ENCODE measurements at regions not wholly inside any gene's neighbourhood (a gene's known extent, or its start where the extent isn't known, plus 50 kb on each side); places are given as distances from the start of the nearest gene placed in this dataset.

- Mint-ChIP-seq H3K9me3 (peaks cover 0 to 5% of the 10 kb centered on the region in 2 experiments; a peak in 4 of 5 replicates), H3K36me3 (ENCODE audit: insufficient read depth in 1 of 3, low read depth in 3 of 3) (peaks cover 0 to 6% (median under 1%) of the 10 kb centered on the region in 3 experiments; a peak in 2 of 7 replicates), H3K4me3 (no peak overlapping the region), H3K27ac (no peak overlapping the region), H3K27me3 (ENCODE audit: low read depth) (peaks cover 2% of the 10 kb centered on the region; the same call in 1 of the 2 replicates), H3K4me1 (peaks cover 0 to 8% of the 10 kb centered on the region in 2 experiments; a peak in 2 of 4 replicates)
- H2BK120ac ChIP-seq (ENCODE audit: low read depth, low read length, poor library complexity, severe bottlenecking), result no peak overlapping the region
- H4K91ac ChIP-seq (ENCODE audit: insufficient read length, low read depth, low read length), result no peak overlapping the region
- no peak for DNase-seq
- H3K9me3 ChIP-seq (ENCODE audit: control insufficient read depth, low read depth, low read length), result no peaks in the 10 kb centered on the region
- no peak overlapping the region for H2BK20ac ChIP-seq (ENCODE audit: low read depth, low read length, poor library complexity, severe bottlenecking)
- no peak overlapping the region for H3K14ac ChIP-seq (ENCODE audit: insufficient read depth, low read length)
- H4K8ac ChIP-seq (replicated peaks; ENCODE audit: insufficient read length, low read depth, low read length), result no peak overlapping the region
- H3K27me3 ChIP-seq (ENCODE audit: insufficient read depth, low read length), result no peaks in the 10 kb centered on the region
- no peaks in the 10 kb centered on the region for H3K79me1 ChIP-seq (ENCODE audit: insufficient read depth, low read depth, low read length, poor library complexity, severe bottlenecking)
- H3T11ph ChIP-seq (ENCODE audit: low read length), result no peak overlapping the region
- H2AFZ ChIP-seq (ENCODE audit: low read length), result no peak overlapping the region
- H3K4me2 ChIP-seq (ENCODE audit: insufficient read depth, insufficient read length, low read length), result no peak overlapping the region
- no CpG with 5 or more reads among the region's 4 CpGs for WGBS (ENCODE audit: extremely low coverage, insufficient read length, low lambda C conversion rate)
- no peak overlapping the region for H2BK5ac ChIP-seq (ENCODE audit: insufficient read length, low read length)
- no peak overlapping the region for H3K27ac ChIP-seq (ENCODE audit: insufficient read length, low read depth, low read length)
- H3K4me1 ChIP-seq (ENCODE audit: insufficient read depth, low read length), result no peaks in the 10 kb centered on the region
- no peak overlapping the region for H3K56ac ChIP-seq (ENCODE audit: insufficient read length, low read depth, low read length)
- no peak overlapping the region for H2BK12ac ChIP-seq (ENCODE audit: insufficient read length, low read depth, low read length)
- H3K23me2 ChIP-seq (ENCODE audit: insufficient read length, low read depth, low read length, poor library complexity, severe bottlenecking), result no peaks in the 10 kb centered on the region
- no peaks in the 10 kb centered on the region for H3K79me2 ChIP-seq (ENCODE audit: insufficient read depth, low read length)
- no peak overlapping the region for H3K4ac ChIP-seq (ENCODE audit: low read depth, low read length)
- no peak overlapping the region for H4K5ac ChIP-seq (ENCODE audit: insufficient read length, low read depth, low read length)
- H2AK5ac ChIP-seq (ENCODE audit: insufficient read length, low read length), result no peak overlapping the region
- no peaks in the 10 kb centered on the region for H4K20me1 ChIP-seq (ENCODE audit: control insufficient read depth, insufficient read depth, insufficient read length)
- no peak overlapping the region for H3K9ac ChIP-seq (ENCODE audit: extremely low read depth, insufficient read length, low read length)
- no peak for TF ChIP-seq CTCF (conservative IDR thresholded peaks at IDR 0.05)
- no peak overlapping the region for H3K18ac ChIP-seq (ENCODE audit: insufficient read length, low read depth, low read length)
- H2BK15ac ChIP-seq (ENCODE audit: low read depth, low read length), result no peak overlapping the region
- H3K23ac ChIP-seq (ENCODE audit: insufficient read length, low read depth, low read length), result no peak overlapping the region
These were observed 747.4 kb upstream of the ID2 start for GRCh38 chr2:7934476-7934875.

Measured in H9 (cell line).